Mesenchymal stem cell (in vitro differentiated cells and primary cell): ENCODE measurements at regions not wholly inside any gene's neighbourhood (a gene's known extent, or its start where the extent isn't known, plus 50 kb on each side); places are given as distances from the start of the nearest gene placed in this dataset.

ENCODE experiments used
- DNase-seq: peaks from one replicate; pipeline ENCODE4 v3.0.0-alpha.2; 2013
- H2AFZ ChIP-seq: one replicate; pipeline ENCODE4 v1.6.1; 2013; ENCODE audit warnings: low read depth, mild to moderate bottlenecking, control low read depth, inconsistent platforms, low read length, moderate library complexity
- H2AK5ac ChIP-seq: 2 replicates; pipeline ENCODE4 v1.6.1; 2013; ENCODE audit warnings: low read length, moderate library complexity, mild to moderate bottlenecking, inconsistent platforms; ENCODE audit not compliant: severe bottlenecking
- H2BK120ac ChIP-seq: one replicate; pipeline ENCODE4 v1.6.1; 2013; ENCODE audit warnings: low read depth, mild to moderate bottlenecking, inconsistent platforms, low read length, moderate library complexity
- H2BK12ac ChIP-seq, 2 experiments: one replicate each; pipeline ENCODE4 v1.6.1; 2013; ENCODE audit warnings: inconsistent platforms in 2 of 2, low read length in 2 of 2, mild to moderate bottlenecking in 2 of 2, moderate library complexity in 2 of 2, control low read depth in 1 of 2
- H2BK15ac ChIP-seq: one replicate; pipeline ENCODE4 v1.6.1; 2013; ENCODE audit warnings: mild to moderate bottlenecking, low read depth, inconsistent platforms; ENCODE audit not compliant: poor library complexity, severe bottlenecking
- H2BK5ac ChIP-seq: 2 replicates; pipeline ENCODE4 v1.6.1; 2013; ENCODE audit warnings: low read depth, mild to moderate bottlenecking, low read length, control low read depth, inconsistent platforms; ENCODE audit not compliant: poor library complexity, severe bottlenecking
- H3K14ac ChIP-seq, 2 experiments: one replicate each; pipeline ENCODE4 v1.6.1; 2013; ENCODE audit warnings: inconsistent platforms in 2 of 2, low read length in 2 of 2, control low read depth in 1 of 2, mild to moderate bottlenecking in 1 of 2, moderate library complexity in 1 of 2
- H3K18ac ChIP-seq, 2 experiments: one replicate each; pipeline ENCODE4 v1.6.1; 2013; ENCODE audit warnings: inconsistent platforms in 2 of 2, low read length in 2 of 2, control low read depth in 1 of 2, low read depth in 1 of 2, mild to moderate bottlenecking in 1 of 2
- H3K23ac ChIP-seq, 2 experiments: one replicate each; pipeline ENCODE4 v1.6.1; 2013; ENCODE audit warnings: inconsistent platforms in 2 of 2, low read length in 2 of 2, mild to moderate bottlenecking in 2 of 2, moderate library complexity in 2 of 2, control low read depth in 1 of 2
- H3K27ac ChIP-seq: 2 replicates; pipeline ENCODE4 v1.5.1; 2013; ENCODE audit warnings: mild to moderate bottlenecking, moderate library complexity, low read length, control low read depth, inconsistent platforms; ENCODE audit not compliant: poor library complexity, severe bottlenecking
- H3K27me3 ChIP-seq, 2 experiments: 2 replicates each; pipeline versions ENCODE4 v1.6.1 to v1.7.0; 2013; ENCODE audit warnings: low read length in 2 of 2, mild to moderate bottlenecking in 2 of 2, moderate library complexity in 2 of 2, control low read depth in 1 of 2, inconsistent platforms in 1 of 2; ENCODE audit not compliant: control insufficient read depth in 1 of 2, insufficient read depth in 1 of 2
- H3K36me3 ChIP-seq, 2 experiments: 2 replicates each; pipeline versions ENCODE4 v1.6.1 to v1.7.0; 2013; ENCODE audit warnings: low read length in 2 of 2, control low read depth in 1 of 2, inconsistent platforms in 1 of 2, low read depth in 1 of 2, mild to moderate bottlenecking in 1 of 2; ENCODE audit not compliant: insufficient read depth in 2 of 2, control insufficient read depth in 1 of 2
- H3K4ac ChIP-seq, 2 experiments: one replicate each; pipeline ENCODE4 v1.6.1; 2013; ENCODE audit warnings: inconsistent platforms in 2 of 2, low read length in 2 of 2, mild to moderate bottlenecking in 2 of 2, moderate library complexity in 2 of 2, control low read depth in 1 of 2, low read depth in 1 of 2
- H3K4me1 ChIP-seq: 2 replicates; pipeline ENCODE4 v1.6.1; 2013; ENCODE audit warnings: low read depth, low read length, control low read depth; ENCODE audit not compliant: control insufficient read depth, insufficient read depth
- H3K4me2 ChIP-seq: 2 replicates; pipeline ENCODE4 v1.6.1; 2013; ENCODE audit warnings: low read length, mild to moderate bottlenecking, inconsistent platforms; ENCODE audit not compliant: poor library complexity, severe bottlenecking
- H3K4me3 ChIP-seq, 2 experiments: 2 replicates each; pipeline versions ENCODE4 v1.5.1 to v1.7.0; 2013; ENCODE audit warnings: low read length in 2 of 2, mild to moderate bottlenecking in 2 of 2, control low read depth in 1 of 2, low read depth in 1 of 2; ENCODE audit not compliant: insufficient read depth in 1 of 2
- H3K79me1 ChIP-seq: replicated peaks from 2 replicates; pipeline ENCODE4 v1.6.1; 2013; ENCODE audit warnings: mild to moderate bottlenecking, control low read depth, low read length, inconsistent platforms; ENCODE audit not compliant: poor library complexity, severe bottlenecking
- H3K9ac ChIP-seq: 2 replicates; pipeline ENCODE4 v1.7.0; 2013; ENCODE audit warnings: mild to moderate bottlenecking, low read length, moderate library complexity
- H3K9me3 ChIP-seq: 2 replicates; pipeline ENCODE4 v1.7.0; 2013; ENCODE audit warnings: mild to moderate bottlenecking, low read length; ENCODE audit not compliant: control insufficient read depth
- H4K8ac ChIP-seq: one replicate; pipeline ENCODE4 v1.6.1; 2013; ENCODE audit warnings: inconsistent platforms, mild to moderate bottlenecking, low read length, moderate library complexity
- H4K91ac ChIP-seq: one replicate; pipeline ENCODE4 v1.6.1; 2013; ENCODE audit warnings: mild to moderate bottlenecking, low read length, inconsistent platforms
- WGBS: methylation state at CpG from one replicate; pipeline ENCODE4 v1.1.7; 2013; ENCODE audit warnings: mixed read lengths; 5-methylcytosine and 5-hydroxymethylcytosine counted together

DNA sequence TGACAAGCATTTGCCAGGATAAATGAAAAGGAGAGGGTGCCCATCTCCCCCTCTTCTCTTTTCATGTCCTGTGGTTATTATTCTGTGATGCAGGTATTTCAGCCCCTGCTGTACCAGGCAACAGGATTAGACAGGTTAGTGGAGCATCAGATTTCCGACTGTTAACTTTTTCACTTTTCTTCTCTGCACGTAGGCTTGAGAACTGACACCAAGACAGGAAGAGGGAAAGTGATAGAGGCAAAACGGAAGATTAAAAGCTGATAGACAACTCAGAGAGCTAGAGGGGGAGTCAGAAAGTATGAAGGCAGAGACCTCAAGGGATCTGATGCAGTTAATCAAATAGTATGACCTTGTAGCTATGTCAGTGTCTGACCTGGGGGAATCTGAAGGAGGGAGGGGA lies 132.8 kb downstream of the SOX9 start:
- H3K79me1 ChIP-seq = no peaks in the 10 kb centered on the region
- 86% methylated on average over 3 of the region's 3 CpGs for WGBS
- no peak overlapping the region for H3K4me3 ChIP-seq

GRCh38 chr17:72254808-72255449 lies 134.1 kb downstream of the SOX9 start:
- no peak overlapping the region for H3K18ac ChIP-seq
- H3K4me1 ChIP-seq = no peaks in the 10 kb centered on the region
- no peak overlapping the region for H2AFZ ChIP-seq
- H4K8ac ChIP-seq = no peak overlapping the region
- no peak overlapping the region for H3K27ac ChIP-seq
- H2BK5ac ChIP-seq = no peak overlapping the region
- no peak overlapping the region for H2BK15ac ChIP-seq
- no peak overlapping the region for H3K4me2 ChIP-seq
- no peak overlapping the region for H3K9ac ChIP-seq
- peaks cover 3% of the 10 kb centered on the region in 2 experiments for H3K27me3 ChIP-seq
- H3K4ac ChIP-seq = no peak overlapping the region
- no peak overlapping the region for H3K4me3 ChIP-seq
- H3K23ac ChIP-seq = no peak overlapping the region
- no peak overlapping the region for H2AK5ac ChIP-seq
- no peak overlapping the region for H4K91ac ChIP-seq
- no peak overlapping the region for H3K14ac ChIP-seq
- 87% methylated on average over 4 of the region's 4 CpGs for WGBS
- DNase-seq = no peak
- H2BK12ac ChIP-seq = no peak overlapping the region
- peaks cover 7% of the 10 kb centered on the region for H3K9me3 ChIP-seq
- H2BK120ac ChIP-seq = no peak overlapping the region
- no peaks in the 10 kb centered on the region for H3K36me3 ChIP-seq
- H3K79me1 ChIP-seq = no peaks in the 10 kb centered on the region

More for the DNA sequence above, 132.8 kb downstream of the SOX9 start:
- no peaks in the 10 kb centered on the region for H3K4me1 ChIP-seq
- no peak overlapping the region for H2BK120ac ChIP-seq
- H3K9ac ChIP-seq = no peak overlapping the region
- H3K4me2 ChIP-seq = no peak overlapping the region
- H3K14ac ChIP-seq = no peak overlapping the region
- no peak overlapping the region for H4K8ac ChIP-seq
- peaks cover 7% of the 10 kb centered on the region for H3K9me3 ChIP-seq
- H2BK5ac ChIP-seq = no peak overlapping the region
- no peak overlapping the region for H3K27ac ChIP-seq
- H3K27me3 ChIP-seq = peaks cover 3% of the 10 kb centered on the region in 2 experiments
- H2AK5ac ChIP-seq = no peak overlapping the region
- no peak overlapping the region for H3K4ac ChIP-seq
- no peak overlapping the region for H3K18ac ChIP-seq
- no peak overlapping the region for H3K23ac ChIP-seq
- H2BK15ac ChIP-seq = no peak overlapping the region
- no peak overlapping the region for H4K91ac ChIP-seq
- DNase-seq = no peak
- no peaks in the 10 kb centered on the region for H3K36me3 ChIP-seq
- H2AFZ ChIP-seq = no peak overlapping the region
- H2BK12ac ChIP-seq = no peak overlapping the region

DNA sequence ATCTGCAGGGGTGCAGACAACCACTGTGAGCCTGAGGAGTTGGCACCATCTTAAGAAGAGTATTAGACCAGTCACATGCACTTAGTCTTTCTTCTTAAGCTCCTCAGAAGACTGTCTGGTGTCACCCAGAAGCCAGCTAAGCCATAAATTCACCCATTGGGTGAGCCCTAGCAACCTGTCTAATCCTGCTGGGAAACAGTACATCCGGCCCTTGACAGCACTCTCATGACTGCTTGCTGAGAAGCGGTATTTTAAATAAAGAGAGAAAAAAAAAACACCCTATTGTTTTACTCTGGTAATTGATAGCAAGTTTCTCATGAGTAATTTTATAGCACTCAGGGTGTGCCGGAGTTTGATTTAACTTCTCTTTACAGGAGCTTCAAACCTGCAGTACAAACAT lies 134.7 kb downstream of the SOX9 start:
- no CpG with 5 or more reads among the region's 3 CpGs for WGBS
- no peak overlapping the region for H3K27ac ChIP-seq
- H2BK15ac ChIP-seq = no peak overlapping the region
- no peak overlapping the region for H3K4me2 ChIP-seq
- H3K4ac ChIP-seq = no peak overlapping the region
- H4K8ac ChIP-seq = no peak overlapping the region
- H3K14ac ChIP-seq = no peak overlapping the region
- H2BK120ac ChIP-seq = no peak overlapping the region
- no peak overlapping the region for H2AK5ac ChIP-seq
- no peak overlapping the region for H3K9ac ChIP-seq
- no peak for DNase-seq
- H4K91ac ChIP-seq = no peak overlapping the region
- H3K36me3 ChIP-seq = no peaks in the 10 kb centered on the region
- no peaks in the 10 kb centered on the region for H3K4me1 ChIP-seq
- peaks cover 0 to 3% of the 10 kb centered on the region in 2 experiments for H3K27me3 ChIP-seq
- no peak overlapping the region for H3K23ac ChIP-seq
- no peaks in the 10 kb centered on the region for H3K79me1 ChIP-seq
- H2AFZ ChIP-seq = no peak overlapping the region
- H2BK12ac ChIP-seq = no peak overlapping the region
- H3K18ac ChIP-seq = no peak overlapping the region
- H3K9me3 ChIP-seq = peaks cover 7% of the 10 kb centered on the region
- no peak overlapping the region for H3K4me3 ChIP-seq
- no peak overlapping the region for H2BK5ac ChIP-seq

DNA sequence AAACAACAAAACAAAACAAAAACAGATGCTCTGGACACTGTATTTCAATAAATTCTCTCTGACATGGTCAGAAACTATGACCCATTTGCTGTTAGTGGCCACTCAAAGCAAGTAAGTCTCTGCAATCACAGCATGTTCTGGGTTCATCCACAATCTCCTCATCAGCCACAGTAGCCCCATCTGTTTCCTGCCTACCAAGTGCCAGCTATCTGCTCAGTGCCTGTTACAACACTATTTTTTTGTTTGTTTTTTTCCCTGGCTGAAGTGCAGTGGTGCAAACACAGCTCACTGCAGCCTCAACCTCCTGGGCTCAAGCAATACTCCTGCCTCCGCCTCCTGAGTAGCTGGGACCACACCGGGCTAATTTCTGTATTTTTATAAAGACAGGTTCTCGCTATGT lies 137.9 kb downstream of the SOX9 start:
- H3K4me2 ChIP-seq = no peak overlapping the region
- H3K27ac ChIP-seq = no peak overlapping the region
- H3K4me3 ChIP-seq = no peak overlapping the region
- no peak overlapping the region for H2BK12ac ChIP-seq
- no peak overlapping the region for H3K9ac ChIP-seq
- no peak overlapping the region for H2AFZ ChIP-seq
- no peak overlapping the region for H3K23ac ChIP-seq
- no peaks in the 10 kb centered on the region for H3K79me1 ChIP-seq
- no peaks in the 10 kb centered on the region for H3K4me1 ChIP-seq
- no peaks in the 10 kb centered on the region for H3K36me3 ChIP-seq
- no peak overlapping the region for H2AK5ac ChIP-seq
- WGBS = 92% methylated on average over 3 of the region's 3 CpGs
- no peak overlapping the region for H2BK5ac ChIP-seq
- peaks cover 4% of the 10 kb centered on the region for H3K9me3 ChIP-seq
- no peak overlapping the region for H4K91ac ChIP-seq
- no peak overlapping the region for H3K14ac ChIP-seq
- H3K27me3 ChIP-seq = no peaks in the 10 kb centered on the region
- H3K18ac ChIP-seq = no peak overlapping the region
- no peak for DNase-seq
- no peak overlapping the region for H3K4ac ChIP-seq
- no peak overlapping the region for H4K8ac ChIP-seq
- no peak overlapping the region for H2BK120ac ChIP-seq
- no peak overlapping the region for H2BK15ac ChIP-seq
